ENCODE measurements at regions not wholly inside any gene's neighbourhood (a gene's known extent, or its start where the extent isn't known, plus 50 kb on each side); places are given as distances from the start of the nearest gene placed in this dataset.

- TF ChIP-seq CTCF (IDR thresholded peaks at IDR 0.05; ENCODE audit: borderline replicate concordance, extremely low read depth, low read length, poor library complexity, severe bottlenecking): no peak
- no peak for TF ChIP-seq EZH2 (IDR thresholded peaks at IDR 0.05; ENCODE audit: borderline replicate concordance, low read depth, low read length, severe bottlenecking)
Measured at GRCh38 chr13:70622796-70623195, 514.5 kb upstream of the KLHL1 start.

Measured in DND-41 (cell line).